ENCODE measurements at regions not wholly inside any gene's neighbourhood (a gene's known extent, or its start where the extent isn't known, plus 50 kb on each side); places are given as distances from the start of the nearest gene placed in this dataset.
A peak's percentile ranks its signal among the peaks of the same experiment; 100 is the strongest.

GRCh38 chr7:64099656-64100531, 54.7 kb downstream of the ZNF727 start:
- Histone ChIP-seq H3K27ac (ENCODE audit: low read depth in 1 of 2, low read length in 2 of 2) (no peak overlapping the region), H3K4me3 (ENCODE audit: low read length in 2 of 2) (no peak overlapping the region), H3K4me1 (ENCODE audit: control insufficient read depth in 1 of 2, insufficient read depth in 2 of 2, low read length in 2 of 2) (no peaks in the 10 kb centered on the region), H3K27me3 (ENCODE audit: control insufficient read depth in 1 of 2, insufficient read depth in 2 of 2, low read length in 1 of 2) (no peaks in the 10 kb centered on the region), H3K9me3 (ENCODE audit: control insufficient read depth, low read length) (peaks cover 16% of the 10 kb centered on the region), H3K36me3 (ENCODE audit: control insufficient read depth in 1 of 2, insufficient read depth in 2 of 2, low read length in 1 of 2) (no peaks in the 10 kb centered on the region)
- peak; percentile 36 for ATAC-seq (ENCODE audit: low FRiP score)
- intact Hi-C loops (cut with DNase I) = no loop called here
- 26 to 35% methylated on average over 57 to 59 of the region's 59 CpGs for WGBS, 2 donors
- DNase-seq = peak in 1 of 2 donors; percentile 67

- DNase-seq = peak in 1 of 2 donors; percentile 51
- H3K27me3 ChIP-seq (ENCODE audit: control insufficient read depth in 1 of 2, insufficient read depth in 2 of 2, low read length in 1 of 2) = no peaks in the 10 kb centered on the region
- WGBS, 2 donors = 92 to 93% methylated on average over 22 of the region's 22 CpGs
- no peak overlapping the region for H3K27ac ChIP-seq (ENCODE audit: low read depth in 1 of 2, low read length in 2 of 2)
- no peak for ATAC-seq (ENCODE audit: low FRiP score)
- intact Hi-C loops (cut with DNase I) = no loop called here
- H3K9me3 ChIP-seq (ENCODE audit: control insufficient read depth, low read length) = peaks cover 16% of the 10 kb centered on the region
- H3K4me1 ChIP-seq (ENCODE audit: control insufficient read depth in 1 of 2, insufficient read depth in 2 of 2, low read length in 2 of 2) = no peaks in the 10 kb centered on the region
- H3K4me3 ChIP-seq (ENCODE audit: low read length in 2 of 2) = no peak overlapping the region
- no peaks in the 10 kb centered on the region for H3K36me3 ChIP-seq (ENCODE audit: control insufficient read depth in 1 of 2, insufficient read depth in 2 of 2, low read length in 1 of 2)
These were observed 56.1 kb downstream of the ZNF727 start for GRCh38 chr7:64101126-64101942.

- peaks cover 14% of the 10 kb centered on the region for H3K9me3 ChIP-seq (ENCODE audit: control insufficient read depth, low read length)
- 81 to 86% methylated on average over 13 of the region's 13 CpGs for WGBS, 2 donors
- no peaks in the 10 kb centered on the region for H3K27me3 ChIP-seq (ENCODE audit: control insufficient read depth in 1 of 2, insufficient read depth in 2 of 2, low read length in 1 of 2)
- ATAC-seq (ENCODE audit: low FRiP score) (peak; percentile 29), DNase-seq (peak in 1 of 2 donors; percentile 56)
- H3K36me3 ChIP-seq (ENCODE audit: control insufficient read depth in 1 of 2, insufficient read depth in 2 of 2, low read length in 1 of 2) = no peaks in the 10 kb centered on the region
- H3K4me3 ChIP-seq (ENCODE audit: low read length in 2 of 2) = no peak overlapping the region
- H3K27ac ChIP-seq (ENCODE audit: low read depth in 1 of 2, low read length in 2 of 2) = no peak overlapping the region
- no peaks in the 10 kb centered on the region for H3K4me1 ChIP-seq (ENCODE audit: control insufficient read depth in 1 of 2, insufficient read depth in 2 of 2, low read length in 2 of 2)
- intact Hi-C loops (cut with DNase I) = no loop called here
These were observed 56.9 kb downstream of the ZNF727 start for GRCh38 chr7:64101943-64102655.

GRCh38 chr7:64102656-64103400, 57.6 kb downstream of the ZNF727 start:
- no peaks in the 10 kb centered on the region for H3K27me3 ChIP-seq (ENCODE audit: control insufficient read depth in 1 of 2, insufficient read depth in 2 of 2, low read length in 1 of 2)
- H3K4me1 ChIP-seq (ENCODE audit: control insufficient read depth in 1 of 2, insufficient read depth in 2 of 2, low read length in 2 of 2) = no peaks in the 10 kb centered on the region
- no peak for ATAC-seq (ENCODE audit: low FRiP score)
- H3K9me3 ChIP-seq (ENCODE audit: control insufficient read depth, low read length) = peaks cover 13% of the 10 kb centered on the region
- no peak overlapping the region for H3K27ac ChIP-seq (ENCODE audit: low read depth in 1 of 2, low read length in 2 of 2)
- H3K4me3 ChIP-seq (ENCODE audit: low read length in 2 of 2) = no peak overlapping the region
- H3K36me3 ChIP-seq (ENCODE audit: control insufficient read depth in 1 of 2, insufficient read depth in 2 of 2, low read length in 1 of 2) = no peaks in the 10 kb centered on the region
- 79 to 80% methylated on average over 14 of the region's 14 CpGs for WGBS, 2 donors
- intact Hi-C loops (cut with DNase I) = no loop called here
- peak in 1 of 2 donors; percentile 49 for DNase-seq

GRCh38 chr7:64113981-64114380, 68.7 kb downstream of the ZNF727 start:
- intact Hi-C loops (cut with DNase I) = no loop called here
- no peaks in the 10 kb centered on the region for H3K4me1 ChIP-seq (ENCODE audit: control insufficient read depth in 1 of 2, insufficient read depth in 2 of 2, low read length in 2 of 2)
- H3K4me3 ChIP-seq (ENCODE audit: low read length in 2 of 2) = no peak overlapping the region
- 84 to 86% methylated on average over 14 of the region's 14 CpGs for WGBS, 2 donors
- no peaks in the 10 kb centered on the region for H3K36me3 ChIP-seq (ENCODE audit: control insufficient read depth in 1 of 2, insufficient read depth in 2 of 2, low read length in 1 of 2)
- DNase-seq (no peak), ATAC-seq (ENCODE audit: low FRiP score) (no peak)
- peaks cover 4% of the 10 kb centered on the region for H3K9me3 ChIP-seq (ENCODE audit: control insufficient read depth, low read length)
- no peaks in the 10 kb centered on the region for H3K27me3 ChIP-seq (ENCODE audit: control insufficient read depth in 1 of 2, insufficient read depth in 2 of 2, low read length in 1 of 2)
- no peak overlapping the region for H3K27ac ChIP-seq (ENCODE audit: low read depth in 1 of 2, low read length in 2 of 2)

- Histone ChIP-seq H3K27me3 (ENCODE audit: control insufficient read depth in 1 of 2, insufficient read depth in 2 of 2, low read length in 1 of 2) (no peaks in the 10 kb centered on the region), H3K4me1 (ENCODE audit: control insufficient read depth in 1 of 2, insufficient read depth in 2 of 2, low read length in 2 of 2) (no peaks in the 10 kb centered on the region), H3K27ac (ENCODE audit: low read depth in 1 of 2, low read length in 2 of 2) (no peak overlapping the region), H3K4me3 (ENCODE audit: low read length in 2 of 2) (no peak overlapping the region), H3K9me3 (ENCODE audit: control insufficient read depth, low read length) (peaks cover 5% of the 10 kb centered on the region), H3K36me3 (ENCODE audit: control insufficient read depth in 1 of 2, insufficient read depth in 2 of 2, low read length in 1 of 2) (no peaks in the 10 kb centered on the region)
- ATAC-seq (ENCODE audit: low FRiP score) = peak; percentile 34
- 95 to 96% methylated on average over 9 of the region's 9 CpGs for WGBS, 2 donors
- intact Hi-C loops (cut with DNase I) = no loop called here
- DNase-seq = peak in 1 of 2 donors; percentile 51
These were observed 69.6 kb downstream of the ZNF727 start for GRCh38 chr7:64114791-64115190.

GRCh38 chr7:64131696-64132095, 75.3 kb upstream of the ZNF735 start:
- H3K9me3 ChIP-seq (ENCODE audit: control insufficient read depth, low read length) = peaks cover 15% of the 10 kb centered on the region
- no peaks in the 10 kb centered on the region for H3K36me3 ChIP-seq (ENCODE audit: control insufficient read depth in 1 of 2, insufficient read depth in 2 of 2, low read length in 1 of 2)
- ATAC-seq (ENCODE audit: low FRiP score) (no peak), DNase-seq (no peak)
- no peaks in the 10 kb centered on the region for H3K4me1 ChIP-seq (ENCODE audit: control insufficient read depth in 1 of 2, insufficient read depth in 2 of 2, low read length in 2 of 2)
- 64 to 72% methylated on average over 3 of the region's 3 CpGs for WGBS, 2 donors
- H3K4me3 ChIP-seq (ENCODE audit: low read length in 2 of 2) = no peak overlapping the region
- intact Hi-C loops (cut with DNase I) = no loop called here
- no peaks in the 10 kb centered on the region for H3K27me3 ChIP-seq (ENCODE audit: control insufficient read depth in 1 of 2, insufficient read depth in 2 of 2, low read length in 1 of 2)
- H3K27ac ChIP-seq (ENCODE audit: low read depth in 1 of 2, low read length in 2 of 2) = no peak overlapping the region

All from aorta (tissue), 5 donors.